IMR-90 (cell line): ENCODE measurements at regions not wholly inside any gene's neighbourhood (a gene's known extent, or its start where the extent isn't known, plus 50 kb on each side); places are given as distances from the start of the nearest gene placed in this dataset.

Experiments
- ATAC-seq: fragments of 200-7000 bp; cut with Tn5 transposase; 2 replicates; pipeline ENCODE4 v1.9.1; 2020; ENCODE audit warnings: low read depth, mild to moderate bottlenecking, moderate library complexity
- BruUV-seq: library from RNA; stranded (reverse); fragments of 400-500 nt; replicated peaks from 2 replicates; lab custom pipeline; 2021; lab: Mats Ljungman, UMichigan
- CTCF ChIA-PET: fragments of 300-600 bp; formaldehyde crosslinking; extraction: SDS; loops from one replicate; lab custom pipeline; 2021; ENCODE audit warnings: antibody characterized with exemption; lab: Yijun Ruan, JAX
- POLR2A ChIA-PET: fragments of 300-600 bp; sonication (Branson Sonifier 250); formaldehyde crosslinking; loops from one replicate; lab custom pipeline; 2022; ENCODE audit warnings: antibody characterized with exemption; ENCODE audit not compliant: unreplicated experiment; lab: Charles Lee
- DNase-seq: peaks from one replicate; pipeline ENCODE4 v3.0.0; 2013
- H2AFZ ChIP-seq: replicated peaks from 2 replicates; pipeline ENCODE3; 2013; ENCODE audit warnings: low read length, mild to moderate bottlenecking; ENCODE audit not compliant: poor library complexity
- H2AK5ac ChIP-seq: 2 replicates; pipeline ENCODE4 v1.6.1; 2013; ENCODE audit warnings: low read depth, low read length, inconsistent platforms
- H2AK9ac ChIP-seq: replicated peaks from 2 replicates; pipeline ENCODE3; 2013; ENCODE audit warnings: mild to moderate bottlenecking, low read depth, low read length, moderate library complexity; ENCODE audit not compliant: poor library complexity
- H2BK120ac ChIP-seq: 2 replicates; pipeline ENCODE4 v1.6.1; 2013; ENCODE audit warnings: low read depth, low read length, inconsistent platforms
- H2BK15ac ChIP-seq: 3 replicates; pipeline ENCODE4 v1.6.1; 2013; ENCODE audit warnings: low read depth, low read length, inconsistent platforms
- H2BK20ac ChIP-seq: 2 replicates; pipeline ENCODE4 v1.6.1; 2013; ENCODE audit warnings: low read depth, mild to moderate bottlenecking, inconsistent platforms, low read length, moderate library complexity
- H2BK5ac ChIP-seq: 2 replicates; pipeline ENCODE4 v1.6.1; 2013; ENCODE audit warnings: mild to moderate bottlenecking, low read depth, low read length, inconsistent platforms; ENCODE audit not compliant: poor library complexity, severe bottlenecking
- H3K14ac ChIP-seq: replicated peaks from 2 replicates; pipeline ENCODE4 v1.6.1; 2013; ENCODE audit warnings: low read depth, low read length, inconsistent platforms
- H3K18ac ChIP-seq: 2 replicates; pipeline ENCODE4 v1.6.1; 2013; ENCODE audit warnings: low read depth, low read length, control low read depth
- H3K23ac ChIP-seq: 2 replicates; pipeline ENCODE4 v1.6.1; 2013; ENCODE audit warnings: low read depth, low read length, inconsistent platforms
- H3K27ac ChIP-seq: 2 replicates; pipeline ENCODE4 v1.5.1; 2013; ENCODE audit warnings: mild to moderate bottlenecking, control low read depth, low read length; ENCODE audit not compliant: insufficient read depth
- H3K27me3 ChIP-seq: 2 replicates; pipeline ENCODE4 v1.6.1; 2013; ENCODE audit warnings: low read length; ENCODE audit not compliant: control insufficient read depth, insufficient read depth
- H3K36me3 ChIP-seq: 2 replicates; pipeline ENCODE4 v1.6.1; 2013; ENCODE audit warnings: low read length, mixed read lengths; ENCODE audit not compliant: control insufficient read depth, insufficient read depth
- H3K4ac ChIP-seq: 2 replicates; pipeline ENCODE4 v1.6.1; 2013; ENCODE audit warnings: low read depth, low read length, inconsistent platforms
- H3K4me1 ChIP-seq: 2 replicates; pipeline ENCODE4 v1.6.1; 2013; ENCODE audit warnings: low read length, mixed read lengths; ENCODE audit not compliant: control insufficient read depth, insufficient read depth
- H3K4me2 ChIP-seq: 2 replicates; pipeline ENCODE4 v1.6.1; 2013; ENCODE audit warnings: low read depth, mild to moderate bottlenecking, control low read depth, low read length, moderate library complexity
- H3K4me3 ChIP-seq: 2 replicates; pipeline ENCODE4 v1.5.1; 2013; ENCODE audit warnings: low read depth, mild to moderate bottlenecking, control low read depth, low read length, moderate library complexity; ENCODE audit not compliant: insufficient read depth
- H3K56ac ChIP-seq: 2 replicates; pipeline ENCODE4 v1.6.1; 2013; ENCODE audit warnings: low read length, inconsistent platforms; ENCODE audit not compliant: insufficient read depth; ENCODE audit errors: extremely low read depth
- H3K79me1 ChIP-seq, 2 experiments: 2 replicates each; pipeline ENCODE4 v1.6.1; 2013; ENCODE audit warnings: low read length in 2 of 2, inconsistent platforms in 1 of 2, low read depth in 1 of 2
- H3K9ac ChIP-seq: 2 replicates; pipeline ENCODE4 v1.6.1; 2013; ENCODE audit warnings: low read depth, low read length, control low read depth
- H3K9me1 ChIP-seq: 2 replicates; pipeline ENCODE4 v1.6.1; 2013; ENCODE audit warnings: low read length, inconsistent platforms; ENCODE audit not compliant: insufficient read depth
- H3K9me3 ChIP-seq: 2 replicates; pipeline ENCODE4 v1.6.1; 2013; ENCODE audit warnings: low read length; ENCODE audit not compliant: control insufficient read depth, insufficient read depth
- H4K20me1 ChIP-seq: 2 replicates; pipeline ENCODE4 v1.6.1; 2013; ENCODE audit warnings: low read length, inconsistent platforms; ENCODE audit not compliant: insufficient read depth
- H4K5ac ChIP-seq: 2 replicates; pipeline ENCODE4 v1.6.1; 2013; ENCODE audit warnings: mild to moderate bottlenecking, low read depth, low read length, control low read depth
- H4K8ac ChIP-seq, 2 experiments: 2 replicates each; pipeline ENCODE4 v1.6.1; 2013; ENCODE audit warnings: low read depth in 2 of 2, low read length in 2 of 2, control low read depth in 1 of 2, inconsistent platforms in 1 of 2
- H4K91ac ChIP-seq: 2 replicates; pipeline ENCODE4 v1.6.1; 2013; ENCODE audit warnings: low read depth, low read length, inconsistent platforms; ENCODE audit not compliant: insufficient read depth
- MAZ ChIP-seq: IDR thresholded peaks from 2 replicates; pipeline ENCODE4 v1.6.1; 2012; ENCODE audit warnings: low read depth, mild to moderate bottlenecking, low read length, improper control_type of control experiment, moderate library complexity, borderline replicate concordance
- USF2 ChIP-seq: fragments of 150-350 bp; IDR thresholded peaks from 2 replicates; pipeline ENCODE4 v1.6.1; 2017; ENCODE audit warnings: mild to moderate bottlenecking, antibody characterized with exemption, low read length, low read depth
- WGBS, 2 experiments: methylation state at CpG; one replicate each; pipeline versions ENCODE4 v1.1.5 to v1.1.7; 2013; ENCODE audit warnings: missing lambda C conversion rate in 2 of 2; ENCODE audit not compliant: insufficient read length in 1 of 2; ENCODE audit errors: extremely low coverage in 2 of 2; 5-methylcytosine and 5-hydroxymethylcytosine counted together
- dilution Hi-C: fragments of 300-500 bp; cut with HindIII; formaldehyde crosslinking; loops from one replicate; pipeline ENCODE4 v1.14.3; 2018; ENCODE audit warnings: low sequenced_read_pairs; ENCODE audit not compliant: unreplicated experiment
- in situ Hi-C: fragments of 300-500 bp; cut with MboI; formaldehyde crosslinking; loops from 3 replicates; pipeline ENCODE4 v1.14.3; 2019; ENCODE audit warnings: low sequenced_read_pairs, inconsistent platforms, mixed read lengths
- intact Hi-C: fragments of 100-400 bp; cut with micrococcal nuclease; formaldehyde crosslinking; loops from 2 replicates; pipeline ENCODE4 v1.10.0; 2022

GRCh38 chr6:5938934-5939333, 67.8 kb downstream of the NRN1 start:
- no peaks in the 10 kb centered on the region for H4K20me1 ChIP-seq
- H3K23ac ChIP-seq = no peak overlapping the region
- TF ChIP-seq MAZ = no peak
- no peak for TF ChIP-seq USF2
- ChIA-PET CTCF (no interaction called here), POLR2A (no interaction called here)
- no TSS peak for BruUV-seq
- no peak overlapping the region for H3K4me2 ChIP-seq
- H3K14ac ChIP-seq = no peak overlapping the region
- no peak overlapping the region for H2AFZ ChIP-seq
- no peak overlapping the region for H4K8ac ChIP-seq
- no peak overlapping the region for H3K18ac ChIP-seq
- in situ Hi-C loops (no loop called here), dilution Hi-C loops (no loop called here), intact Hi-C loops (no loop called here)
- no peak overlapping the region for H4K5ac ChIP-seq
- no peaks in the 10 kb centered on the region for H3K36me3 ChIP-seq
- no peak for ATAC-seq
- no CpG with 5 or more reads among the region's 3 CpGs for WGBS, 2 experiments
- H2BK15ac ChIP-seq = no peak overlapping the region
- no peak overlapping the region for H2AK9ac ChIP-seq
- no peaks in the 10 kb centered on the region for H3K9me1 ChIP-seq
- H2BK20ac ChIP-seq = no peak overlapping the region
- peaks cover 17% of the 10 kb centered on the region for H3K9me3 ChIP-seq
- DNase-seq = no peak
- no peak overlapping the region for H3K27ac ChIP-seq
- no peak overlapping the region for H2BK5ac ChIP-seq
- H3K4ac ChIP-seq = no peak overlapping the region
- H3K27me3 ChIP-seq = no peaks in the 10 kb centered on the region
- H3K9ac ChIP-seq = no peak overlapping the region
- no peak overlapping the region for H3K4me3 ChIP-seq
- no peak overlapping the region for H2AK5ac ChIP-seq
- no peaks in the 10 kb centered on the region for H3K79me1 ChIP-seq
- H3K4me1 ChIP-seq = no peaks in the 10 kb centered on the region
- no peak overlapping the region for H4K91ac ChIP-seq
- no peak overlapping the region for H3K56ac ChIP-seq
- no peak overlapping the region for H2BK120ac ChIP-seq
